Osteocyte (in vitro differentiated cells): ENCODE measurements at regions not wholly inside any gene's neighbourhood (a gene's known extent, or its start where the extent isn't known, plus 50 kb on each side); places are given as distances from the start of the nearest gene placed in this dataset.
A peak's percentile ranks its signal among the peaks of the same experiment; 100 is the strongest.
"Not testable (repeated sequence)": the region's sequence is repeated elsewhere in the genome, so short reads cannot be mapped to it uniquely, and the experiment has no call there.

ENCODE experiments used
- DNase-seq: peaks from one replicate; pipeline ENCODE4 v3.0.0; 2021; ENCODE audit warnings: mixed read lengths; ENCODE audit not compliant: unreplicated experiment; ENCODE audit errors: extremely low spot score
- H3K27ac Mint-ChIP-seq: one replicate; pipeline ENCODE4 v1.8.0; 2021; ENCODE audit warnings: mild to moderate bottlenecking, mixed read lengths; ENCODE audit not compliant: unreplicated experiment
- H3K27me3 Mint-ChIP-seq: one replicate; pipeline ENCODE4 v1.8.0; 2021; ENCODE audit warnings: mixed read lengths; ENCODE audit not compliant: unreplicated experiment
- H3K36me3 Mint-ChIP-seq: one replicate; pipeline ENCODE4 v1.8.0; 2021; ENCODE audit warnings: mixed read lengths; ENCODE audit not compliant: unreplicated experiment
- H3K4me1 Mint-ChIP-seq: one replicate; pipeline ENCODE4 v1.8.0; 2021; ENCODE audit warnings: mixed read lengths; ENCODE audit not compliant: unreplicated experiment
- H3K4me3 Mint-ChIP-seq: one replicate; pipeline ENCODE4 v1.8.0; 2021; ENCODE audit warnings: mild to moderate bottlenecking, moderate library complexity, mixed read lengths; ENCODE audit not compliant: unreplicated experiment
- H3K9me3 Mint-ChIP-seq: one replicate; pipeline ENCODE4 v1.8.0; 2021; ENCODE audit warnings: mixed read lengths; ENCODE audit not compliant: unreplicated experiment

DNA sequence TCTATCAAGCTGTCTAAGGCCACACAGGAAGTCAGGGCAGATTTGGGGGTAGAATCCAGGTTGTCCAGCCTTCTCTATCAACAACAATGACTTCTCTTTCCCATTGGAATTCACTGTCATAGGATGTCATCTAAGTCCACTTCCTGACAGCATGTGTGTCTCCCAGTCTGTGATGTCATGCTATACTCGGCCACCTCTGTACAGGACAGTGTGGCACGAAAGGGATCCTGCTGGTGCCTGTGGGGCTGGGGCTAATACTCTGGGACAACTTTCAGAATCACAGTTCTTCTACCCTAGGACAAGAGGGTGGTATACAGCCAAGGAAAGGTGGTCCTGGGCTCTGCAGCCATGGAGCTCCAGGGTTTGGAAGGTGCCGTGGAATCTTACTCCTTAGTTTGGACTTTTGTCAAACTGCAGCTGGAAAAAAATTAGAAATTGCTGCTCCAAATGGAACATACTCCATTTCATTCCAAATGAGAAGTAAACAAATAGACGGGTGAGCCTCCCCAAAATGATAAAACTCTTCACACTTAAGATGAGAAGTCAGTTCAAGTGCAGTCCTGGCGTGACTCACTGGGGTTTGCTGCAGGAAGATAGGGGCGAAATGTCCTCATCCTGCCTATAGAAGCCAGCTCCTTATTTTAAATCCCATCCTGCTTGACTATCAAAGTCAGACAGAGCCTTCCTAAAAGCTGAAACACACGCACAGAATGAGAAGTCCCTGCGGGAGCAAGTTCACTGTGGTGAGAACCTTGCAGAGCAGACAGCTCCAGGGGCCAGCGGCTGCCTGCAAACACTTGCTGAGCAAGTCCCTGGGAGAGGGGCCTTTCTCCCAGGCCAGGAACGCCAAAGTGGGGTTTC is 144.2 kb upstream of the PLGLB2 start:
- H3K4me1 Mint-ChIP-seq, H3K27me3 Mint-ChIP-seq, H3K36me3 Mint-ChIP-seq, DNase-seq, H3K9me3 Mint-ChIP-seq, H3K4me3 Mint-ChIP-seq: not testable (repeated sequence)
- peak overlapping the region; percentile 85 for H3K27ac Mint-ChIP-seq

DNA sequence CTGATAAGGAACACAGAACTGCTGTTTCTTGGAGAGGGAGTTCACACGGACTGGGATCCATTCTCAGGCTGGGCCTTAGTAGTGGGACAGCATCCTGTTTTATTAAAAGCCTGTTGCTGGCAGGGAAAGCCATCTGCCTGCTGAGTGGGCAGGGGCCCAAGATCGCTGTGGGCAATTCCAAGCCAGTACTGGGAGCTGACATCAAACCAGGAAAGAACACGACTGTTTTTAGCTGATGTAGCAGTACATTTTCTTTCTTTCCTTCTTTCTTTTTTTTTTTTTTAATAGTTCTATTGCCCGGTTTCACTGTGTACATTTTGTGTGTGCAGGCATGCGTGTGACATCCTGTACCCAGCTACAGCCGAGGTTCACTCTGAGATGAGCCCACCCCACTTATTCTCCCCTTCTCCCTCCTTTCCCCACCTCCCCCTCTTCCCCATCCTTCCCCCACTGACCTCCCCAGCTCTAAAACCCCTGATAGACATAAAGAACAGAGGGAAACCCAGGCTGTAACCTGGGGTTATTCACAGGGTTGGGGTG is 143.5 kb upstream of the PLGLB2 start:
- not testable (repeated sequence) for H3K4me3 Mint-ChIP-seq, H3K27me3 Mint-ChIP-seq, H3K4me1 Mint-ChIP-seq, H3K36me3 Mint-ChIP-seq, H3K9me3 Mint-ChIP-seq, DNase-seq, H3K27ac Mint-ChIP-seq

DNA sequence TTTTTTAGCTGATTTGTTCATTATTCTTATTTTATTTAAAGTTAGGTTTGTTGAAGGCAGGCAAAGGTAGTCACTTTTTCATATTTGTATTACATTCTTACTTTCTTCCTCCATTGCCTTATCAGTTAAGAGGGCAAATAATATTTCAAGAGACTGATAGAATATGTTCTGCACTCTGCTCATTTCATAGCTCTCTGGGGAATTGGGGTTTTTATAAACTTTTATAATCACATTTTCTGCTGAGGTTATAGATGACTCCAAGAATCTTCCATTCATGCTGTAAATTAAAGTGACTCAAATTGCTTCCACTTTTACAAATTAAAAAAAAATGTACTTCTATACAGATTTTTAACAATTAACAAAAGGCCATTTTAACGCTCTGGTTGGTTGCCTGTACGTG is 142.9 kb upstream of the PLGLB2 start:
- not testable (repeated sequence) for H3K27ac Mint-ChIP-seq, H3K36me3 Mint-ChIP-seq, H3K27me3 Mint-ChIP-seq, H3K4me1 Mint-ChIP-seq, H3K9me3 Mint-ChIP-seq, H3K4me3 Mint-ChIP-seq, DNase-seq

DNA sequence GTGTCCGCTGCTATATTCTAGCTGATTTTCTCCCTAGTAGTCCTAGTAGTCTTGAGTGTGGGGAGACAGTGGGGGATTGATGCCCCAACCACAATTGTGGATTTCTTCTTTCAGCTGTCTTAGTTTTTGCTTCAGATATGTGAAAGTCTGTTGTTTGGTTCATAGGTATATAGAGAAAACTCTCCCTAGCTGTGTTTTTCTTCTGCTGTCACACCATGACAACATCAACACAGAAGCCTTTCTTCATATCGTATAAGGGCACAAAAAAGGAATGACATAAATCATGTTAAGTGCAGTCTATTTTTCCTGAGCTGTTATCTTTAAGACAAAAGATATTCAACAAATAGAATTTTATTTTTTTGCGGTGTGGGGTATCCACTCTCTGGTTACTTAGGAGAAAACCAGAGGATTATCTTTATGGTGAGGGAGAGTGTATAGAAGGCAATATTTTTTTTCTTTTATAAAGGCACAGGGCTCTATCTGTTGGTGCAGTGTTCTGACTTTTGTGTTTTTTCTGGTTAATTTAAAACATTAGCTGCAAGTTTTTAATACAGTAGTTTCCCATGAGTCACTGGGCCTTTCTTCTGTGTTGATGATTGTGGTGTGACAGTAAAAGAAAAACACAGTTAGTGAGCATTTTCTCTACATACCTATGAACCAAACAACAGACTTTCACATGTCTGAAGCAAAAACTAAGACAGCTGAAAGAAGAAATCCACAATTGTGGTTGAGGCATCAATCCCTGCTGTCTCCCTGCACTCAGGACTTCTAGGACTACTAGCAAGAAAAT is 139.3 kb upstream of the PLGLB2 start:
- H3K36me3 Mint-ChIP-seq, H3K27ac Mint-ChIP-seq, DNase-seq, H3K4me3 Mint-ChIP-seq, H3K27me3 Mint-ChIP-seq, H3K9me3 Mint-ChIP-seq, H3K4me1 Mint-ChIP-seq: not testable (repeated sequence)

DNA sequence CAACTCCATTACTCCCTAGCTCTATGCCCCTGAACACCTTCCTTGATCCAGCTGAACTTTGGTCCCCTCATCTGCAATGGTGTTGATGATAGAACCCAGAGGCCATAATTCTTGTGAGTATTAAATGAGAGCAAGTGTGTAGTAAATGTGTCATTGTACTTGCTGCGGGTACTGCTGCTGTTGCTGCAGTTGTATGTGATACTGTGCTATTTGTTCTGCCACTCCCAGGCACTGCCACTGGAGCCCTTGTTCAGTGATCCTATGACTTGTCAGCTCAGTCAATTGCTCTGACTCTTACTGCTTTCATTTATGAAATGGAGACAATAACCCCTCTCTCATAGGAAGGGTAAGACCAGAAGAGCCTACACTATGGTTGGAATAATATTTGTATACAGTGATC is 136.9 kb upstream of the PLGLB2 start:
- not testable (repeated sequence) for H3K27me3 Mint-ChIP-seq, DNase-seq, H3K4me3 Mint-ChIP-seq, H3K4me1 Mint-ChIP-seq, H3K36me3 Mint-ChIP-seq, H3K9me3 Mint-ChIP-seq, H3K27ac Mint-ChIP-seq

DNA sequence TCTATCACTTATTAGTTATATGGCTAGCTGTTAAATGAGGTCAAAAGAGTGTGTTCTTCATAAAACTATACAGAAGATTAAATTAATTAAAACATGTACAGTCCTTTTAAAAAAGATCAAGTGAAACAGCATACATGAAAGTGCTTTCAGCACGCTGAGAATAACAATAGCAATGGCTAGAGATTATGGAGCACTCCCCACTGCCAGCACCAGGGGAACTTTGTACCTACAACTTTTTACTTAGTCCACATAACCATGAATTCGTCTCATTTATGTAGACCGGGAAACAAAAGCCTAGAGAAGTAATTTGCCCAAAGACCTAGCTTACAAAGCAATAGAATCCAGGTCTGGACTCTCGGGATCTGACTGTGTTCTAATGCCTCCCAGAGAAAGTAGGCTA is 136.5 kb upstream of the PLGLB2 start:
- not testable (repeated sequence) for H3K4me3 Mint-ChIP-seq, H3K27ac Mint-ChIP-seq, H3K9me3 Mint-ChIP-seq, H3K4me1 Mint-ChIP-seq, DNase-seq, H3K36me3 Mint-ChIP-seq, H3K27me3 Mint-ChIP-seq

DNA sequence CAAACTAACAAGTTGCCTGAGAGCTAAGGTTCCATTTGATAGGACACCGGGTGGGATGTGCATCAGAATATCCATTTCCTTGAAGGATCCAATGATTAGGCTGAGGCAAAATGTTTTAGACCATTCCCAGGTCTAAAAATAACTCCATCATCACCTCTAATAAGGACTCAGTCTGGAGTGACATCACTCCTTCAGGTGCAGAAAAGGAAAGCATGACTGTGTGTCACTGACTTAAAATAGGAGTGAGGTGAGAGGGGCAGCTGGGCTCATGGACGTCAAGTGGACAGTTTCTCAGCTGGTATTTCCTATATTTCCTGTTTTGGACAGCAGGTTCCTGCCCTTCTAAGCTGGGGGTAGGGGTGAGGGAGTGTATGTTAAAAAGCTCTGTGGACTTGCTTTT is 135.9 kb upstream of the PLGLB2 start:
- not testable (repeated sequence) for H3K4me3 Mint-ChIP-seq, H3K27me3 Mint-ChIP-seq, H3K36me3 Mint-ChIP-seq, H3K4me1 Mint-ChIP-seq, DNase-seq, H3K9me3 Mint-ChIP-seq, H3K27ac Mint-ChIP-seq

DNA sequence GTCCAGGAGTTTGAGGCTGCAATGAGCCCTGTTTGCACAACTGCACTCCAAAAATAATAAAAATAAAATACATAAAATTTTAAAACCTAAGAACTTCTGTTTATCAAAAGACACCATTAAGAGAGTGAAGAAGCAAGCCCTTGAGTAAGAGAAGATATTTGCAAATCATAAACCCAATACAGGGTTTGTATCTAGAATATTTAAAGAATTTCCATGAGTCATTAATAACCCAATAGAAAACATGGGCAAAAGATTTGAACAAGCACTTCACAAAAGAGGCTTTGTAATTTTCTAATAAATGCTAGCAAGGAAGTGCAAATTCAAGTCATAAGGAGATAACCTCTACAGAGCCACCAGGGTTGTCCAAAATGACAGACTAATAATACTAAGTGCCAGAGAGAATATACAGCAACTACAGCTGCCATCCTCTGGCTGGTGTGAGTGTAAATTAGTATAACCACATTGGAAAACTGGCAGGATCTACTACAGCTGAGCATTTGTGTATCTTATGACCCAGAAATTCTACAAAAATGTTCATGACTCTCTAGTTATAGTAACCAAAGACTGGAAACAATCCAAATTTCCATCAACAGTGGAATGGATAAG is 133.0 kb upstream of the PLGLB2 start:
- not testable (repeated sequence) for H3K4me1 Mint-ChIP-seq, DNase-seq, H3K27me3 Mint-ChIP-seq, H3K4me3 Mint-ChIP-seq, H3K9me3 Mint-ChIP-seq, H3K36me3 Mint-ChIP-seq, H3K27ac Mint-ChIP-seq

DNA sequence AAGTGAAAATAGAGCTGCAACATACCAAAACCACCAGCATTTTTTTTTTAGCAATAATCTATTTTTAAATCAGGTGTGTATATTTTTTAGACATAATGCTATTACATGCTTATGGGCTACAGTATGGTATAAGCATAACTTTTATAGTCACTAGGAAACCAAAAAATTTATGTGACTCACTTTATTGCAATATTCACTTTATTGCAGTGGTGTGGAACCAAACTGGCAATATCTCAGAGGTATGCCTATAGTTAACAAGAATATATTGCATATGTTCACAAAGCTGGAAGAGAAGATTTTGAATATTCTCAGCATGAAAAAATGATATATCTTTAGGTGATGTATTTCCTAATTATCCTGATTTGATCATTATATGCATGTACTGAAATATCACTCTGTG is 128.8 kb upstream of the PLGLB2 start:
- not testable (repeated sequence) for H3K4me3 Mint-ChIP-seq, H3K9me3 Mint-ChIP-seq, H3K27me3 Mint-ChIP-seq, H3K36me3 Mint-ChIP-seq, H3K4me1 Mint-ChIP-seq, H3K27ac Mint-ChIP-seq, DNase-seq

DNA sequence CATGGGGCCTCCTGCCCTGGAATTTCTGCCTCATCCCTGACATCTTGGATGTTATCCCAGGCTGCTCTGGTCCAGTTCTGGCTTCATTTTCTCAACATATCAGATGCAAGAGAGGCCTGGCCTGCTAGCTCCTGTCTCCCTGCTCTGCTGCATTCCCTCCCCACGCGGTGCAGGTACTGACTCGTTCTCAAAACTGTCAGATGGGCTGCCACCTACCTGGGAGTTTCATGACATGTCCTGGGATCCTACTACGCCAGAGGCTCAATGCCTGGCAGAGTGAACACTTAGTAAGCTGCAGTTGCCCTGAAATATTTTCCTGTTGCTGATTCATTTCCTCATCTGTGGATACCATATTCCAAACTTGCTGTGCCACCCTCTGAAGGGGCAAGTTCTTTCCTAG is 126.7 kb upstream of the PLGLB2 start:
- H3K4me1 Mint-ChIP-seq, H3K27me3 Mint-ChIP-seq, H3K36me3 Mint-ChIP-seq, H3K27ac Mint-ChIP-seq, DNase-seq, H3K4me3 Mint-ChIP-seq, H3K9me3 Mint-ChIP-seq: not testable (repeated sequence)

DNA sequence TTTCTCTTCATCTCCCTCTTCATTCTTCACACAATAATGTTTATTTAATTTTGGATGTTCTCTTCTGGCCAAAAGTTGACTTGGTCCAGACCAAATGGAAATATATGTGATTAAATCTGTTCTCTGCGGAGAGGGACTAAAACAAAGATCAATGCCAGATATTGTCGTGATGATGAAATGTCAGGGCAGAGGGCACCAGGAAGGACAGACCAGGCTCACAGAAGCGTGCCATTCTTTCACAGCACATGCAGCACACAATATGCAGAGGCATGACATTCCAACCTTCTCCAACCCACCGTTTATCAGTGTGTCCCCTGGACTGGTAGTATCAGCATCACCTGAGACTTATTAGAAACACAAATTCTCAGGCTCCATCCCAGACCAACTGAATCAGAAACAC is 125.2 kb upstream of the PLGLB2 start:
- not testable (repeated sequence) for H3K4me3 Mint-ChIP-seq, H3K4me1 Mint-ChIP-seq, H3K27me3 Mint-ChIP-seq, H3K27ac Mint-ChIP-seq, H3K36me3 Mint-ChIP-seq, DNase-seq, H3K9me3 Mint-ChIP-seq
